Stimulated activated CD4-positive, alpha-beta T cell treated with anti-CD3 and anti-CD28 coated beads, Interleukin-4, amount 100 ng/mL, for 4 hours (primary cell): ENCODE measurements at regions not wholly inside any gene's neighbourhood (a gene's known extent, or its start where the extent isn't known, plus 50 kb on each side); places are given as distances from the start of the nearest gene placed in this dataset.

Experiments
- DNase-seq, 2 experiments: peaks; one replicate each; pipeline ENCODE4 v3.0.0-alpha.2; 2020

DNA sequence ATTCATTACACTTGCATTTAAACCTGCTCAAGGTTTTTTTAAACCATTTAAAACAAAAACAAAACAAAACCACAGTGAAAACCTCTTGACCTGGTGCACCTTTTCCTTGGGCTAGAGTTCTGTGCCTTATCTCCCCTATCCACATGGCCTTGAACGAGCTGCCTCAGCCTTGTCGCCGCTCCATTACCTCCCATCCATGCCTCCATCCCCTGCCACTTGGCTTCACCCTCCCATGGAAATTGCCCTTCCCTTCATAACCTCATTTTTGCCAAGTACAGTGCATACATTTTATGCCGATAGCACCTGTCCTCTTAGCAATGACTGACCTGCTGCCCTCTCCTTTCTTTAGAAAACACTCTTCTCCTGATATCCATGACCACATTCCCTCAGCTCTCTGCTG lies 188.6 kb upstream of the ASIC2 start:
- DNase-seq: no peak

DNA sequence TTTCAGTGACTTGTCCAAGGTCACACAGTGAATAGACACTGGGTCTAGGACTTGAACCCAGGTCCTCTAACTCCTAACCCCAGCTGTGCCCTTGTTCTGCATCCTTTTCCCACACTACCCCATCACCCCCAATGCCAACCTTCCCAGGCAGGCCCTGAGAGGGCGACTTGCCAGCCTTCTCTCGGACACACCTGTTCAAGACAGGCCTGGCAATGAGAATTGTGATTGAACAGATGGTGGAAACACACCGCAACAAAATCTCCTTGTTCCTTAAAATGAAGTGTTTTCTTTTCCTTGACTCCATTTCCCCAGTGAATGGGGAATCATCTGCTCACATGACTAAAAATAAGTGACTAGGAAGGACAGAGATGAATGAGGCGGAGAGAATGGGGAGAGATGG lies 189.5 kb upstream of the ASIC2 start:
- no peak for DNase-seq

DNA sequence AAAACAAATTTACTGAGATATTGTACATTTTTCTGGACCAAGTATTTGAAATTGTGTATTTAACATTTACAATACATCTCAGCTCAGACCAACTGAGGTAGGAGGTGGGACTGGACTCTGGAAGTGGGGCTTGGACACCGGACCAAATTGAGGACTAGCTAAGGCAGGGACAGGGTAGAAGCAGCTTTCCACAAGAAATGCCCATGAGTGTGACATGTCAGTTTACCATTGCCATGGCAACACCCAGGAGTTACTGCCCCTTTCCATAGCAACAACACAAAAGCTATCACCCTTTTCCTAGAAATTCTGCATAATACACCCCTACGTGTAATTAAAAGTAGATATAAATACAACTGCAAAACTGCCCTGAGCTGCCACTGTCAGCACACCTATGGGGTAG lies 191.5 kb upstream of the ASIC2 start:
- no peak for DNase-seq

- DNase-seq: no peak
These were observed 193.2 kb upstream of the ASIC2 start for GRCh38 chr17:33486135-33486885.

DNA sequence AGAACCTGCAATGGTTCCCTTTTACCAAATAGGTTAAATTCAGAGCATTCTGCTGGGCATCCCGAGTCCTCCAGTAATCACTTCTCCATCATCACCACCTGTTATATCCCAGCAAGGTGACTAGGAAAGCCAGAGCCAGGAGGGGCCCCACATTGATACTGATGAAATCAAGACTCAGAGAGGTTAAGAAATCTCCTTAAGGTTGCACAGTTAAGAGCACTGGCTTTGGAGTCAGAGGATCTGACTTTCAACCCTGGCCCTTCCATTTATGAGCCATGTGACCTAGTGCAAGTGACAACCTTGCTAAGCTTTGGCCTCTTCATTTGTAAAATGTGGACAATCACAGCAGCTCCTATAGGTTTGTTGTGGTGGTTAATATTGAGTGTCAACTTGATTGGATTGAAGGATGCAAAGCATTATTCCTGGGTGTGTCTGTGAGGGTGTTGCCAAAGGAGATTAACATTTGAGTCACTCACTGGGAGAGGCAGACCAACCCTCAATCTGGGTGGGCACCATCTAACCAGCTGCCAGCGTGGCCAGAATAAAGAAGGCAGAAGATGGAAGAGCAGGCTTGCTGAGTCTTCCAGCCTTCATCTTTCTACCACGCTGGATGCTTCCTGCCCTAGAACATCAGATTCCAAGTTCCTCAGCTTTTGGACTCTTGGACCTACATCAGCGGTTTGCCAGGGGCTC lies 194.2 kb upstream of the ASIC2 start:
- no peak for DNase-seq

GRCh38 chr17:33491871-33492481 lies 198.9 kb upstream of the ASIC2 start:
- DNase-seq: no peak

DNA sequence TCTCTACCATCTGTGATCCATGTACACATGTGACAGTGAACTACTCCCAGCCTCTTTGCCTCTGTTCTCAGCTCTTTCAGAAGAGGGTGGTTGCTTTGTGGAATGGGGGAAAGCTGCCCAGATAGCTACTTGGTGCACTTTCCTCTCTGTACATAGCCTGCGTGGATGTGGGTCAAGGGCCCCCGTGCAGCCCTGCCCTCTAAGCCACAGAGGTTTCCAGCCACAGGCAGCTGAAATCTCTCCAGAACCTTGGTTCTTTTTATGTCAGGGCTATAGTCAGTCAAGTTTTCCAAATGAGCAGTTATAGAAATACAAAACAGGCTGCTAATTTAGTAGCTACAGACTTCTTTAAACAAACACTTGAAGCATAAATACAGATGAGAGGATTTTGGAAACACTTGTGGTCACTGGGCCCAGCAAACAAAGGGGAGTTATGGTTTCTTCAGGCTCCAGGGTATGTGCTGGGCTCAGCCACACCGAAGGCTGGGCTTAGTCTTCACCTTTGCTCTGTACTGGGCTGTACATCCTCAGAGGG lies 199.7 kb upstream of the ASIC2 start:
- no peak for DNase-seq

DNA sequence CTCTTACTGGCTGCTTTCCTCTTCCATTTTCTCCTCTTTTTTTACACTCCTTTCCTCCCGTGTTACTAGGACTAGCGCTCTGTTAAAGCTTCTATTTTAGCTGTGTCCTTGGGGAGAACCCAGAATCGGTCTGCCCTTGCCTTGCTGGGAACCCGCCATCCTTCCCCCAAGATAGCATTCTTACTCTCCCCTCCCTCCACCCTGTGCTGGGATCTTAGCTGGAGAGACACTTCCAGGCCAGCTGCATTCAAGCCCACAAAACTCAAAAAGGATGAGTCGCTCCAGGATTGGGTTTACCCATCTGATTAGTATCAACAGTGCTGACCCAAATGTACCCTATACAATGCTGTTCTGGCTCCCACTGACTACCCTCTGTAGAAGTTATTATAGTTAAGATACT lies 200.5 kb upstream of the ASIC2 start:
- no peak for DNase-seq

DNA sequence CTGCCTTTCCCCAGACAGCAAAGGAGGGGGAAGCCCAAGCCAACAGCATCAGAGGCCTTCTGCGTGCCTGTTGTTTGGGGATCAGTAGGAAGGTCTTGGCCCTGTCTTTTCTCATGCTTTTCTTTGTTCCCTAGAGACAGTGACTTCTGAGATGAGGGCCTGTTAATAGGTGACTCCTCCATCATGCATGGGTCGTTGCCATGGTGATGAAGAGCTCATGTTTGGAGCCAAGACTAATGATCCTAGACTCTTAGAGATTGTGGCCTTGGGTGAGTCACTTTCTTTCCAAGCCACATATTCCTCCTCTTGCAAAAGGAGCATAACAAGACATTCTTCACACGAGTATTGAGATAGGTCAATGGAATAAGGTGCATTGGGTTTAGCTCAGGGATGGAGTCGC lies 201.1 kb upstream of the ASIC2 start:
- DNase-seq: no peak

DNA sequence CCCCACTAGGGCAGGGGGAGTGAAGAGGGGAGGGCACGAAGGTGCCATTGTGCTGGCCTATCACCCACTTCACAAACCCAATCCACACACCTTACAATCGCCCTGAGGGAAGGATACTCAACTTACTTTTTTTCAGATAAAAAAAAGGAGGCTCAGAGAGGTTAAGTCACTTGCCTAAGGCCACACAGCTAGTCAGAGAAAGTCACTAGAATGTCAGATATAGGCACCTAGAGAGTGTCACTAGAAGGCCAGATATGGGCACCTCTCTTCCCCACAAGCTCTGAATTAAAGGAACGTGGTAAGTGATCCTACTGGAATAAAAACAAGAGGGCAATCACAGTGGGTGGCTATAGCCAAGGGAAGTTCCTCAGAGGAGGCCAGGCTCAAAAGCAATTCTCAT lies 204.5 kb upstream of the ASIC2 start:
- no peak for DNase-seq

GRCh38 chr17:33498069-33498468 lies 205.0 kb upstream of the ASIC2 start:
- DNase-seq: no peak

DNA sequence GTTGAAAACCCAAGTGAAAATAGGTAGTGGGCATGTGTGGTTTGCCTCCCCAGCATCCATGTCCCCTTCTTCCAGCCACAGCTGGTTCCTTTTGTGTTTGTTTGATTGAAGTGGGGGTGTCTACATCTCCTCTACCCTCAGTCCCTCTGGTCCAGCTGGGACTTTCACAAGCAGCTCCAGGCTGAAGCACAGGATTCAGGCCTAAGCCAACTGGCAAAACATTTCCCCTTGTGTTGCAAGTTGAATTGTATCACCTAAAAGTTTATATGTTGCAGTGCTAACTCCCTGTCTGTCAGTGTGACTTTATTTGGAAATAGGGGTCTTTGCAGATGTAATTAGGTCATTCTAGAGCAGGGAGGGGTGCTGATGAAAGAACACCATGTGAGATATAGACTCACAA lies 205.9 kb upstream of the ASIC2 start:
- DNase-seq: no peak

GRCh38 chr17:33500151-33500550 lies 207.1 kb upstream of the ASIC2 start:
- no peak for DNase-seq

DNA sequence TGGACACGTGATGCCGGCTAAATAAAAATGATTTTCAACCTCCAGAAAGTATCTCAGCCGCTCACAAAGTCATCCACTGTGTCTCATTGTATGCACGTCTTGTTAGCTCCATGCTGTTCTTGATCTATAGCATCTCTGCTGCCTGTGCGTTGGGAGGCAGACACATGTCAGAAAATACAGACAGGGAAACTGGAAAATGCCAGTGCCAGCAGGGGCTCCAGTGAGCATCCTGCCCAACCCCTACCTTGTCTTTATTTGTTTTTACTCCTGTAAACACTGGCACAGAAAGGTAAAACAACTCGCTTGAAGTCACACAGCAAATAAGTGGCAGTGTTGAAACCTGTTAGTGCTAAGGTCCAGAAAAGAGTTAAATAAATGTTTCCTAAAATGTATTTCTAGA lies 208.1 kb upstream of the ASIC2 start:
- DNase-seq: no peak

- DNase-seq: no peak
These were observed 211.5 kb upstream of the ASIC2 start for GRCh38 chr17:33504571-33504970.

DNA sequence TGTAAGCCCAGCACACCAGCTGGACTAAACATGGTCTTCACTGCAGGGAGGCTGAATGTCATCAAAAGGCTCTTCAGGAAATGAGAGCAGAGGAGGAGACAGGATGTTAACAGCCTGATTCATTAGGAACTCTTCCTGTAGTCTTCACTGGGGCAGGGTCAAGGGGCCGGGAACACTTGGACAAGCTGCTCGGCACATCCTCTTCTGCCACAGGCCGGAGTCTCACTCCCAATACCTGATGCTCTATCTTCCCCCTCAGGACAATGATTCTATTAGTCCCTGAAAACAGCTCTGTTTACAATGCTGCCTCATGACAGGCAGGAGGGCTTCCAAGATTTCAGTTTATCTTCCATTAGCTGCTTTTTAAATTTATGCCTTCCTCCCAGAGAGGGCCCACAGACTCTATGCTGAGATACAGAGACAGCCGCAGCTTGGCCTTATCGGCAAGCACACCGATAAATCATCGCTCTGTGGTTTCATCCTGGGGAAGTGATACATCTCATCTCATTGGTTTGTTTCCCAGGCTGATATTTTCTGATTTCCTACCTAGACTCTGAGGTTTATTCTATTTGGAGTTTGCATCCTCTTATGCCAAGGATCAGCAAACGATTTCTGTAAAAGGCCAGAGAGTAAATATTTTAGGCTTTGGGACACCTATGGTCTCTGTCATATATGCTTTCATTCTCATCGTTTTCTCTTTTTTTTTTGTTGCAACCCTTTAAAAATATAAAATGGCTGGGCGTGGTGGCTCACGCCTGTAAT lies 214.0 kb upstream of the ASIC2 start:
- DNase-seq: no peak

DNA sequence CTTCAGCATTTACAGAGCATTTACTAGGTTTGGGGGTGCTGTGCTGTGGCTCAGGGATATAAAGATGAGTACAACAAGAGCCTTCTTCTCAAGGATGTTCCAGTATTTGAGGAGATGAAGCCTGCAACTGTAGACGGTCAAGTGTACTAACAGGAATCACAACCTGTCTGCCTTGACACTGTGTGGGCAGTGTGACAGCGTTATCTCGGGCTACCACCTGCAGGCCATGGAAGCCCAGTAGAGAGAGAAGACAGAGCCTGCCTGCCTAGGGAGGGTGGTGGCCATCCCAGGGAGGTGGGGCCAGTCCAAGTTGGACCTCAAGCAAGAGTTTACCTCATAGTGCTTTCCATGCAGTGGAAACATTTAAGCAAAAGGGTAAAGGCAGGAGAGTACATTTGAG lies 215.1 kb upstream of the ASIC2 start:
- DNase-seq: no peak

GRCh38 chr17:33509331-33509730 lies 216.2 kb upstream of the ASIC2 start:
- no peak for DNase-seq

DNA sequence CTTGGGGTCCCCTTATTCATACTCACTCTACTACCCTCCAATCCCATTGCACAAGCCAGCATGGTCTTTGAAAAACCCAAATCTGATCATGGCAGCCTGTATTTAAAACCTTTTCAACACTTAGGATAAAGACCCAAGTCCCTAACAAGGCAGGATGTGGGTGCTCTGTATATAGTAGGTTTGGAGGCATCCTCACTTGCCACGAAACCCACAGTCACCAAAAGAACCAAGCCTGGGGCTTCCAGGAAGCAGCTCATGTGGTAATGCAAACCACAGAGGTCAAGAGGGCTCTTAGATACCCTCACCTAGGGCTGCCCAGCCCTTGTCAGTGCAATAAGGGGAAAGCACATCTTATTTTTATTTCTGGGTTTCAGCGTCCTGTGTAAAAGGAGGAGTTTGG lies 218.6 kb upstream of the ASIC2 start:
- no peak for DNase-seq

DNA sequence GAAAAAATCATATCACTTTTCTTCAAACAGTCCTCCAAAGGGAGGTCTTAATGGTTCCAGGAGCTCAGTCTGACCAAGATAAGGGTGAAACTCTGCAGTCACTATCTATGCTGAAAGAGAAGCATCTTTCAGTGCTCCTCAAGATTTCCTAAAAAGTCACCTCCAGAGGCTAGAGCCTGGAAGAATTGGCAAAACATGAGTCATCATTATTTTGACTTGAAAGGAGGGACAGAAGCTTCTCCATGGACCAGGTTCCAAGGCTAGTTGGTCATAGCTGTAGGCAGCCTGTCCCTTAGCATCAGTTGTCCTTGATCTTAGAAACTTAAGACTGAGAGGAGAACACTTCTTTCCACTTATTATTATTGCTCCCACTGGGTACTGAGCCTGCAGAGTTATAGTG lies 219.0 kb upstream of the ASIC2 start:
- no peak for DNase-seq

DNA sequence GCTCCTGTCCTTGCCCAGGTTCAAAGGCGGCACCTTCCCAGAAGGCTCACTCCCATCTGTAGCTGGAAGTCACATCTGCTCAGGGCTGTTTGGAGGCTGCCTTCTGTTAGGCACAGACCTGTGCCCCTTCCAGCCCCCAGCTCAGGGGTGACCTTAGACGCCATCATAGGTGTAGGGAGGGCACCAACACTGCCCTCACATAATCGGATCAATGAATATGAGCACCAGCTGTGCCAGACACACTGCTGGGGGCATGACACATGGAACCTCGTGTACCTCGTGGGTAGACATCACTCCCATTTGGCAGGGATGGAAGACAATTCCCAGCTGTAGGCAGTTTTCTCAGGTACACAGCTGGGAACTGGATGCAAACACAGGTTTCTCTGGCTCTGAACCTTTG lies 220.7 kb upstream of the ASIC2 start:
- no peak for DNase-seq

DNA sequence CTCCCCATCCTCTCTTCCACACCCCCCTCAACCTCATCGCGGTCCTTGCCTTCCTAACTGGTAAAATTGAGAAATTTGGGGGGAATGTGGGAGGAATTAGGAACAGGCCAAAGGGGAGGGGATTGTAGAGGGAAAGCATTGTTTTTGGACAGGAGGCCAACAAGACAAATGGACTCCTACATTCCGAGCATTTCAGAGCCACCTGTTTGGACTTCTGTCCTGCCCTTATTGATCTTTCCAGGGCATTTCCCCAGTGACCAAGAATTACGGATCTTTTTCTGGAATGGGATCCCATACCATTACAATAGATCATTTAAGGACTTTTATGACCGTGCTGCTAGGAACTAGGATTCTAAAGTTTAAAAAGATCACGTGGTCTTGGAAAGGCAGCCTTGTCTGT lies 221.3 kb upstream of the ASIC2 start:
- no peak for DNase-seq

DNA sequence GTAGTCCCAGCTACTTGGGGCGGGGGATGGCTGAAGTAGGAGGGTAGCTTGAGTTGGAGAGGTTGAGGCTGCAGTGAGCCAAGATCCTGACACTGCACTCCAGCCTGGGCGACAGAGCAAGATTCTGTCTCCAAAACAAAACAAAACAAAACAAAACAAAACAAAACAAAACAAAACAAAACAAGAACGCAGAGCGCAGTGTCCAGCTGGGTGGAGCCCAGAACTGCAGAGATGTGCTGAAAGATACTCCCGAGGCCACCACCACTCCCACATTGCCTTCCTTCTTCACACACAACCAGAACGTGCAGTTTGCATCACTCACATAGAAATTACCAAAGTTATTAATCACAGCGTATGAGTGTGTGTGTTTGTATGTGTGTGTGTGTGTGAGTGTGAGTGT lies 222.9 kb upstream of the ASIC2 start:
- no peak for DNase-seq
